PC-3 (cell line): ENCODE measurements at regions not wholly inside any gene's neighbourhood (a gene's known extent, or its start where the extent isn't known, plus 50 kb on each side); places are given as distances from the start of the nearest gene placed in this dataset.

Source experiments
- ATAC-seq: fragments of 200-7000 bp; cut with Tn5 transposase; 2 replicates; pipeline ENCODE4 v1.9.1; 2020; ENCODE audit warnings: mild to moderate bottlenecking, moderate library complexity
- BruUV-seq: library from RNA; stranded (reverse); fragments of 400-500 nt; replicated peaks from 2 replicates; lab custom pipeline; 2021; lab: Mats Ljungman, UMichigan
- CTCF ChIA-PET: fragments of 300-600 bp; sonication (Branson Sonifier 250); formaldehyde crosslinking; loops from one replicate; lab custom pipeline; 2022; ENCODE audit warnings: antibody characterized with exemption; lab: Charles Lee
- POLR2A ChIA-PET: fragments of 300-600 bp; sonication (Branson Sonifier 250); formaldehyde crosslinking; loops from one replicate; lab custom pipeline; 2022; ENCODE audit warnings: antibody characterized with exemption; ENCODE audit not compliant: unreplicated experiment; lab: Charles Lee
- DNase-seq: peaks from one replicate; pipeline ENCODE4 v3.0.0-alpha.2; 2015
- H2AFZ ChIP-seq: fragments of 300-600 bp; sonication (generic); 2 replicates; pipeline ENCODE4 v1.6.0; 2016; ENCODE audit warnings: antibody characterized with exemption, low read length
- H3F3A ChIP-seq: fragments of 300-600 bp; sonication (generic); one replicate; pipeline ENCODE4 v1.6.0; 2017; ENCODE audit warnings: antibody characterized with exemption, low read length, control low read depth, mild to moderate bottlenecking; ENCODE audit not compliant: unreplicated experiment
- H3K27ac ChIP-seq: fragments of 300-600 bp; sonication (generic); 2 replicates; pipeline ENCODE4 v1.5.1; 2016; ENCODE audit warnings: mild to moderate bottlenecking, low read length
- H3K27me3 ChIP-seq: fragments of 300-600 bp; sonication (generic); 2 replicates; pipeline ENCODE4 v1.6.1; 2016; ENCODE audit warnings: low read length, mixed read lengths
- H3K36me3 ChIP-seq: fragments of 300-600 bp; sonication (generic); 2 replicates; pipeline ENCODE4 v1.6.1; 2016; ENCODE audit warnings: low read depth, mixed run types, low read length, mixed read lengths
- H3K4me1 ChIP-seq: fragments of 300-600 bp; sonication (generic); 2 replicates; pipeline ENCODE4 v1.5.1; 2016; ENCODE audit warnings: low read length; ENCODE audit not compliant: insufficient read depth
- H3K4me2 ChIP-seq: fragments of 300-600 bp; sonication (generic); 2 replicates; pipeline ENCODE4 v1.6.0; 2016; ENCODE audit warnings: low read length
- H3K4me3 ChIP-seq: fragments of 300-600 bp; sonication (generic); 2 replicates; pipeline ENCODE4 v1.5.1; 2016; ENCODE audit warnings: mild to moderate bottlenecking, low read length, mixed read lengths
- H3K79me2 ChIP-seq: fragments of 300-600 bp; sonication (generic); 2 replicates; pipeline ENCODE4 v1.6.1; 2017; ENCODE audit warnings: low read length, mixed read lengths
- H3K9ac ChIP-seq: fragments of 300-600 bp; sonication (generic); 2 replicates; pipeline ENCODE4 v1.6.0; 2016; ENCODE audit warnings: mild to moderate bottlenecking, low read length
- H3K9me2 ChIP-seq: fragments of 300-600 bp; sonication (generic); replicated peaks from 2 replicates; pipeline ENCODE4 v1.6.1; 2016; ENCODE audit warnings: mixed run types, low read length, mixed read lengths
- H3K9me3 ChIP-seq: fragments of 300-600 bp; sonication (generic); 2 replicates; pipeline ENCODE4 v1.6.1; 2016; ENCODE audit warnings: low read length, mixed read lengths
- H4K20me1 ChIP-seq: fragments of 300-600 bp; sonication (generic); 2 replicates; pipeline ENCODE4 v1.6.1; 2016; ENCODE audit warnings: low read length, mixed read lengths
- CTCF ChIP-seq: fragments of 300-600 bp; sonication (generic); conservative IDR thresholded peaks from 2 replicates; pipeline ENCODE4 v1.5.1; 2017; ENCODE audit warnings: antibody characterized with exemption, low read depth, mild to moderate bottlenecking, low read length
- EZH2 ChIP-seq: fragments of 300-600 bp; sonication (generic); IDR thresholded peaks from one replicate; pipeline ENCODE4 v1.6.1; 2017; ENCODE audit warnings: antibody characterized with exemption, mild to moderate bottlenecking, low read length; ENCODE audit not compliant: unreplicated experiment
- EZH2phosphoT487 ChIP-seq: fragments of 300-600 bp; sonication (generic); IDR thresholded peaks from 2 replicates; pipeline ENCODE4 v1.6.1; 2018; ENCODE audit warnings: mild to moderate bottlenecking, antibody characterized with exemption, low read length, borderline replicate concordance
- intact Hi-C: fragments of 100-400 bp; cut with micrococcal nuclease; formaldehyde crosslinking; loops from 2 replicates; pipeline ENCODE4 v1.9.0; 2023

- Histone ChIP-seq H3K27ac (no peak overlapping the region), H3K9me2 (no peaks in the 10 kb centered on the region), H2AFZ (no peak overlapping the region), H3K79me2 (no peaks in the 10 kb centered on the region), H3K9ac (no peak overlapping the region), H3K9me3 (no peaks in the 10 kb centered on the region), H3K36me3 (no peaks in the 10 kb centered on the region), H3K4me1 (no peaks in the 10 kb centered on the region), H4K20me1 (no peaks in the 10 kb centered on the region), H3K4me3 (no peak overlapping the region), H3K4me2 (no peak overlapping the region), H3F3A (no peaks in the 10 kb centered on the region), H3K27me3 (peaks cover 16% of the 10 kb centered on the region)
- ChIA-PET POLR2A (no interaction called here), CTCF (no interaction called here)
- intact Hi-C loops, result no loop called here
- ATAC-seq (no peak), DNase-seq (no peak)
- TF ChIP-seq EZH2 (no peak), CTCF (no peak), EZH2phosphoT487 (no peak)
- no TSS peak for BruUV-seq
Measured at GRCh38 chr4:180650273-180650672, 1592.9 kb upstream of the TENM3 start.

GRCh38 chr4:180652533-180652932 lies 1590.7 kb upstream of the TENM3 start:
- peaks cover 26% of the 10 kb centered on the region for H3K27me3 ChIP-seq
- no peaks in the 10 kb centered on the region for H4K20me1 ChIP-seq
- H3K27ac ChIP-seq, result no peak overlapping the region
- intact Hi-C loops, result no loop called here
- ATAC-seq (no peak), DNase-seq (no peak)
- TF ChIP-seq EZH2 (no peak), CTCF (no peak), EZH2phosphoT487 (no peak)
- H3K79me2 ChIP-seq, result no peaks in the 10 kb centered on the region
- H3K4me2 ChIP-seq, result no peak overlapping the region
- CTCF ChIA-PET, result no interaction called here
- H3K4me1 ChIP-seq, result no peaks in the 10 kb centered on the region
- POLR2A ChIA-PET, result no interaction called here
- no peak overlapping the region for H3K9ac ChIP-seq
- H3K9me3 ChIP-seq, result no peaks in the 10 kb centered on the region
- no TSS peak for BruUV-seq
- no peak overlapping the region for H3K4me3 ChIP-seq
- H2AFZ ChIP-seq, result no peak overlapping the region
- H3F3A ChIP-seq, result no peaks in the 10 kb centered on the region
- no peaks in the 10 kb centered on the region for H3K9me2 ChIP-seq
- no peaks in the 10 kb centered on the region for H3K36me3 ChIP-seq

- no TSS peak for BruUV-seq
- intact Hi-C loops, result no loop called here
Measured at GRCh38 chr4:180655886-180656285, 1587.3 kb upstream of the TENM3 start.

More at GRCh38 chr4:180655886-180656285, 1587.3 kb upstream of the TENM3 start:
- TF ChIP-seq EZH2phosphoT487 (no peak), EZH2 (no peak), CTCF (no peak)
- Histone ChIP-seq H2AFZ (no peak overlapping the region), H3K9ac (no peak overlapping the region), H3K4me1 (no peaks in the 10 kb centered on the region), H3K4me2 (no peak overlapping the region), H3K36me3 (no peaks in the 10 kb centered on the region), H3K9me3 (no peaks in the 10 kb centered on the region), H3K9me2 (no peaks in the 10 kb centered on the region), H3K4me3 (no peak overlapping the region), H3K27ac (no peak overlapping the region), H3K79me2 (no peaks in the 10 kb centered on the region), H3K27me3 (peaks cover 24% of the 10 kb centered on the region; the same call in 1 of the 2 replicates), H4K20me1 (no peaks in the 10 kb centered on the region), H3F3A (no peaks in the 10 kb centered on the region)
- ChIA-PET CTCF (no interaction called here), POLR2A (no interaction called here)
- ATAC-seq (no peak), DNase-seq (no peak)
